DND-41 (cell line): ENCODE measurements at regions not wholly inside any gene's neighbourhood (a gene's known extent, or its start where the extent isn't known, plus 50 kb on each side); places are given as distances from the start of the nearest gene placed in this dataset.

ENCODE experiments used
- ATAC-seq: fragments of 200-7000 bp; cut with Tn5 transposase; 3 replicates; pipeline ENCODE4 v1.9.1; 2021; ENCODE audit warnings: low read depth; ENCODE audit not compliant: insufficient read depth
- DNase-seq: peaks from one replicate; pipeline ENCODE4 v3.0.0-alpha.2; 2020
- H2AFZ ChIP-seq: 2 replicates; pipeline ENCODE4 v1.6.0; 2012; ENCODE audit warnings: low read depth, low read length
- H3K27ac ChIP-seq: 2 replicates; pipeline ENCODE4 v1.5.1; 2012; ENCODE audit warnings: low read length, inconsistent platforms
- H3K27me3 ChIP-seq: fragments of 200-600 bp; sonication (generic); 2 replicates; pipeline ENCODE4 v1.6.0; 2012; ENCODE audit warnings: low read length, mild to moderate bottlenecking, inconsistent platforms; ENCODE audit not compliant: insufficient read depth, poor library complexity
- H3K36me3 ChIP-seq: 2 replicates; pipeline ENCODE4 v1.5.1; 2012; ENCODE audit warnings: low read length, inconsistent platforms; ENCODE audit not compliant: insufficient read depth
- H3K4me1 ChIP-seq: 2 replicates; pipeline ENCODE4 v1.5.1; 2012; ENCODE audit warnings: mild to moderate bottlenecking, low read length; ENCODE audit not compliant: insufficient read depth
- H3K4me2 ChIP-seq: 2 replicates; pipeline ENCODE4 v1.6.0; 2012; ENCODE audit warnings: mild to moderate bottlenecking, moderate library complexity, low read length, inconsistent platforms; ENCODE audit not compliant: insufficient read depth
- H3K4me3 ChIP-seq, 2 experiments: fragments of 200-600 bp in 1 of 2; shearing (Covaris generic) in 1 of 2; 2 replicates each; pipeline ENCODE4 v1.5.1; 2012 to 2016; ENCODE audit warnings: inconsistent platforms in 2 of 2, low read length in 2 of 2, mild to moderate bottlenecking in 2 of 2, low read depth in 1 of 2, moderate library complexity in 1 of 2
- H3K79me2 ChIP-seq: 2 replicates; pipeline ENCODE4 v1.6.0; 2012; ENCODE audit warnings: low read length, inconsistent platforms; ENCODE audit not compliant: insufficient read depth
- H3K9ac ChIP-seq: 2 replicates; pipeline ENCODE4 v1.6.0; 2012; ENCODE audit warnings: low read depth, mild to moderate bottlenecking, inconsistent platforms, low read length, moderate library complexity
- H3K9me3 ChIP-seq: 2 replicates; pipeline ENCODE4 v1.5.1; 2012; ENCODE audit warnings: low read length, moderate library complexity, mild to moderate bottlenecking, inconsistent platforms; ENCODE audit not compliant: insufficient read depth, severe bottlenecking
- H4K20me1 ChIP-seq: 2 replicates; pipeline ENCODE4 v1.6.0; 2012; ENCODE audit warnings: low read length; ENCODE audit not compliant: insufficient read depth
- CTCF ChIP-seq: IDR thresholded peaks from 2 replicates; pipeline ENCODE4 v1.5.1; 2012; ENCODE audit warnings: borderline replicate concordance, low read length, moderate library complexity, mild to moderate bottlenecking; ENCODE audit not compliant: poor library complexity, severe bottlenecking; ENCODE audit errors: extremely low read depth
- EZH2 ChIP-seq: IDR thresholded peaks from 3 replicates; pipeline ENCODE4 v1.6.1; 2012; ENCODE audit warnings: borderline replicate concordance, low read depth, mild to moderate bottlenecking, moderate library complexity, low read length, inconsistent platforms; ENCODE audit not compliant: severe bottlenecking

DNA sequence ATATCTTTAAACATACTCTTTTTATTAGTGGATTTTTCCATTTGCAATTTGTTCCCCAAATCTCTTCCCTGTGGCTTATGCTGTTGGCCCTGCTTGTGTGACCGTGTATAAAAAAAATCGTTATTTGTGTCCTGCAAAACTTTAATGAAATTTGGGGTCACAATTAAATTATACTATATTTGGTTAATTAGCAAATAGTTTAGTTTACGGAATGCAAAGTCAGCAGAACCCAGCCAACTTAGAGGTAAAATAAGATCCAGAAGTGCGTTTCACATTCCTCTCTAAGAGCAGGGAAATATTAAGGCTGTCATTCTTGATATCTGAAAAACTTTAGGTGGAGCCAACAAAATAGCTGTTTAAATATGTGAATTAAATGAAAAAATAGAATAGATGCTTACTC is 2023.5 kb upstream of the WWC1 start:
- TF ChIP-seq EZH2 (no peak), CTCF (no peak)
- Histone ChIP-seq H3K4me1 (no peaks in the 10 kb centered on the region), H3K36me3 (no peaks in the 10 kb centered on the region), H3K4me2 (no peak overlapping the region), H3K27me3 (no peaks in the 10 kb centered on the region), H4K20me1 (no peaks in the 10 kb centered on the region), H3K27ac (no peak overlapping the region), H3K4me3 (no peak overlapping the region), H3K79me2 (no peaks in the 10 kb centered on the region), H3K9me3 (no peaks in the 10 kb centered on the region), H3K9ac (no peak overlapping the region), H2AFZ (no peak overlapping the region)
- no peak for DNase-seq
- no peak for ATAC-seq

GRCh38 chr5:166270712-166271111 is 2020.7 kb upstream of the WWC1 start:
- H3K4me2 ChIP-seq, result no peak overlapping the region
- no peaks in the 10 kb centered on the region for H3K36me3 ChIP-seq
- DNase-seq (no peak), ATAC-seq (no peak)
- H3K9ac ChIP-seq, result no peak overlapping the region
- TF ChIP-seq CTCF (no peak), EZH2 (no peak)
- no peak overlapping the region for H3K27ac ChIP-seq
- no peaks in the 10 kb centered on the region for H3K4me1 ChIP-seq
- no peaks in the 10 kb centered on the region for H3K27me3 ChIP-seq
- H3K79me2 ChIP-seq, result no peaks in the 10 kb centered on the region
- H3K9me3 ChIP-seq, result no peaks in the 10 kb centered on the region
- H3K4me3 ChIP-seq, result no peak overlapping the region
- H2AFZ ChIP-seq, result no peak overlapping the region
- H4K20me1 ChIP-seq, result no peaks in the 10 kb centered on the region

DNA sequence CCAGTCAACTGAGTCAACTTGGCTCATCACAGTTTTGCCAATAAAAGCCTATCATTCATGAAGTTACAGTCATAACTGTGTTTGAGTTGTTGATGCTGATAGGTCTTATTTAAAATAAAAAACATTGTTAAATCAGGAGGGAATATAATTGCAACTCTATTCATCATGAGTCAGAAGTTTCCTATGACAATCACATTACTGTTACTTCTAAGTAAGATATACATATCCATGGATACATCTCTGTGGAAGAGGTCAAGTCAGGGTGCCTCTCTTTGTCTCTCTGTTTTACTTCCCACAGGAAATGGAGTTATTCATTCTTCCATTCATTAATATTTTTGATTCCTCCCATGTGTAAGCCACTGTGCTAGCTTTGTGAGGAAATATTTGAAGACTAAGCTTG is 2015.4 kb upstream of the WWC1 start:
- no peak overlapping the region for H3K4me2 ChIP-seq
- no peaks in the 10 kb centered on the region for H4K20me1 ChIP-seq
- H3K9ac ChIP-seq, result no peak overlapping the region
- no peak overlapping the region for H2AFZ ChIP-seq
- H3K27me3 ChIP-seq, result no peaks in the 10 kb centered on the region
- H3K4me3 ChIP-seq, result no peak overlapping the region
- H3K27ac ChIP-seq, result no peak overlapping the region
- no peaks in the 10 kb centered on the region for H3K4me1 ChIP-seq
- TF ChIP-seq CTCF (no peak), EZH2 (no peak)
- no peaks in the 10 kb centered on the region for H3K36me3 ChIP-seq
- ATAC-seq, result no peak
- no peak for DNase-seq
- H3K79me2 ChIP-seq, result no peaks in the 10 kb centered on the region
- no peaks in the 10 kb centered on the region for H3K9me3 ChIP-seq

DNA sequence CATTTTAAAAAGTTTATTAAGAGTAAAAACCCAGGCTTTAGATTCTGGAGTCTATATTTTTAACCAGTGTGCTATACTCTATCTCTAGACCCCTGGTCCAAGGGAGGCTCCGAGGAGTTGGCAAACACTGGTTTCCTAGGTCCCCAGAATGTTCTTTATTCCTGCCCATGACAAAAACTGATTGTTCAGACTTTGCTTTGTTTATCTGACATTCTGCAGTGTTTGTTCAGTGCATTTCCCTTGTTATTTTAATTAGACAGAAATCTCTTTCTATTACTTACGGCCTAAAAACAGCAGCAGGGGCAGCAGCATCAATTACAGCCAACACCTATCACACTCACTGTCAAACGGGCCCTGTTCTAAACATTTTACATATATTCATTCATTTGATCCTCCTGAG is 2011.6 kb upstream of the WWC1 start:
- Histone ChIP-seq H3K4me3 (no peak overlapping the region), H3K9ac (no peak overlapping the region), H3K9me3 (no peaks in the 10 kb centered on the region), H3K4me1 (no peaks in the 10 kb centered on the region), H3K27me3 (no peaks in the 10 kb centered on the region), H2AFZ (no peak overlapping the region), H4K20me1 (no peaks in the 10 kb centered on the region), H3K4me2 (no peak overlapping the region), H3K79me2 (no peaks in the 10 kb centered on the region), H3K36me3 (no peaks in the 10 kb centered on the region), H3K27ac (no peak overlapping the region)
- TF ChIP-seq EZH2 (no peak), CTCF (no peak)
- ATAC-seq (no peak), DNase-seq (no peak)
